GM23338 (cell line): ENCODE measurements at regions not wholly inside any gene's neighbourhood (a gene's known extent, or its start where the extent isn't known, plus 50 kb on each side); places are given as distances from the start of the nearest gene placed in this dataset.

Experiments
- ATAC-seq: fragments of 200-7000 bp; cut with Tn5 transposase; 3 replicates; pipeline ENCODE4 v1.9.1; 2020
- DNase-seq: peaks from one replicate; pipeline ENCODE4 v3.0.0-alpha.2; 2015; ENCODE audit warnings: low spot score
- H2AFZ ChIP-seq: fragments of 200-600 bp; sonication (generic); 2 replicates; pipeline ENCODE4 v1.8.0; 2016; ENCODE audit warnings: antibody characterized with exemption, mild to moderate bottlenecking, moderate library complexity
- H3F3A ChIP-seq: fragments of 200-600 bp; sonication (generic); replicated peaks from 2 replicates; pipeline ENCODE4 v1.8.0; 2017; ENCODE audit warnings: antibody characterized with exemption, mixed run types, low read depth
- H3K27ac ChIP-seq: fragments of 200-600 bp; sonication (generic); 2 replicates; pipeline ENCODE4 v1.6.1; 2016; ENCODE audit warnings: low read depth
- H3K27me3 ChIP-seq: fragments of 200-600 bp; sonication (generic); 2 replicates; pipeline ENCODE4 v1.8.0; 2016; ENCODE audit warnings: mild to moderate bottlenecking, mixed run types, moderate library complexity; ENCODE audit not compliant: insufficient read depth
- H3K36me3 ChIP-seq: fragments of 200-600 bp; sonication (generic); 2 replicates; pipeline ENCODE4 v1.8.0; 2016; ENCODE audit warnings: mild to moderate bottlenecking; ENCODE audit not compliant: insufficient read depth
- H3K4me1 ChIP-seq: fragments of 200-600 bp; sonication (generic); 2 replicates; pipeline ENCODE4 v1.8.0; 2016; ENCODE audit warnings: mild to moderate bottlenecking, moderate library complexity; ENCODE audit not compliant: insufficient read depth
- H3K4me2 ChIP-seq: fragments of 200-600 bp; sonication (generic); 2 replicates; pipeline ENCODE4 v1.7.1; 2017; ENCODE audit warnings: mixed run types
- H3K4me3 ChIP-seq: fragments of 200-600 bp; sonication (generic); 2 replicates; pipeline ENCODE4 v1.6.1; 2016; ENCODE audit warnings: mixed run types
- H3K79me2 ChIP-seq: fragments of 200-600 bp; sonication (generic); replicated peaks from 2 replicates; pipeline ENCODE4 v1.8.0; 2017; ENCODE audit warnings: mild to moderate bottlenecking; ENCODE audit not compliant: insufficient read depth
- H3K9me2 ChIP-seq: fragments of 200-600 bp; sonication (generic); 2 replicates; pipeline ENCODE4 v1.8.0; 2017; ENCODE audit not compliant: insufficient read depth
- H4K20me1 ChIP-seq: fragments of 200-600 bp; sonication (generic); replicated peaks from 2 replicates; pipeline ENCODE4 v1.8.0; 2017; ENCODE audit warnings: mild to moderate bottlenecking; ENCODE audit not compliant: insufficient read depth
- H3K27ac Mint-ChIP-seq: 2 replicates; pipeline ENCODE4 v1.8.0; 2020; ENCODE audit warnings: inconsistent platforms, mild to moderate bottlenecking, moderate library complexity, mixed read lengths
- H3K27me3 Mint-ChIP-seq: 3 replicates; pipeline ENCODE4 v1.8.0; 2022; ENCODE audit warnings: low read depth, mild to moderate bottlenecking, moderate library complexity, mixed read lengths, inconsistent platforms; ENCODE audit not compliant: insufficient read depth, poor library complexity
- H3K36me3 Mint-ChIP-seq: 3 replicates; pipeline ENCODE4 v1.8.0; 2021; ENCODE audit warnings: low read depth, mild to moderate bottlenecking, inconsistent platforms, moderate library complexity, mixed read lengths
- H3K4me1 Mint-ChIP-seq: 3 replicates; pipeline ENCODE4 v1.8.0; 2020; ENCODE audit warnings: mild to moderate bottlenecking, inconsistent platforms, mixed read lengths
- H3K4me3 Mint-ChIP-seq: 3 replicates; pipeline ENCODE4 v1.8.0; 2021; ENCODE audit warnings: moderate library complexity, mild to moderate bottlenecking, inconsistent platforms, mixed read lengths
- H3K9me3 Mint-ChIP-seq: 3 replicates; pipeline ENCODE4 v1.8.0; 2020; ENCODE audit warnings: moderate library complexity, mild to moderate bottlenecking, inconsistent platforms, mixed read lengths
- CREB1 ChIP-seq: fragments of 250-450 bp; sonication (Bioruptor Pico); IDR thresholded peaks from 2 replicates; pipeline ENCODE4 v1.5.0; 2020; ENCODE audit warnings: low read depth, mild to moderate bottlenecking, moderate library complexity
- EZH2 ChIP-seq: fragments of 200-600 bp; sonication (generic); IDR thresholded peaks from one replicate; pipeline ENCODE4 v1.8.0; 2017; ENCODE audit warnings: antibody characterized with exemption, mild to moderate bottlenecking, low read depth; ENCODE audit not compliant: unreplicated experiment
- JUNB ChIP-seq: IDR thresholded peaks from one replicate; pipeline ENCODE4 v1.6.1; 2016; ENCODE audit warnings: antibody characterized with exemption; ENCODE audit not compliant: unreplicated experiment
- NANOG ChIP-seq: IDR thresholded peaks from 2 replicates; pipeline ENCODE4 v1.6.1; 2016; ENCODE audit warnings: antibody characterized with exemption, borderline replicate concordance
- POLR2AphosphoS5 ChIP-seq: IDR thresholded peaks from 2 replicates; pipeline ENCODE4 v1.6.1; 2016; ENCODE audit warnings: antibody characterized with exemption, low read depth
- ZNF114 ChIP-seq: fragments of 250-450 bp; sonication (Bioruptor Pico); IDR thresholded peaks from 2 replicates; pipeline ENCODE4 v1.5.0; 2020; ENCODE audit warnings: mild to moderate bottlenecking, moderate library complexity
- ZNF331 ChIP-seq: fragments of 250-450 bp; sonication (Bioruptor Pico); IDR thresholded peaks from 2 replicates; pipeline ENCODE4 v1.5.0; 2020; ENCODE audit warnings: low read depth, mild to moderate bottlenecking, moderate library complexity
- TF ChIP-seq, protein P1 (sequence below), 2 experiments: fragments of 200-600 bp in 1 of 2; sonication (generic) in 1 of 2; conservative IDR thresholded peaks; 2 replicates each; pipeline versions ENCODE4 v1.5.1 to v1.6.1; 2016 to 2017; ENCODE audit warnings: antibody characterized with exemption in 2 of 2, low read depth in 2 of 2, mild to moderate bottlenecking in 2 of 2, moderate library complexity in 1 of 2
- TF ChIP-seq, protein P2 (sequence below): IDR thresholded peaks from 2 replicates; pipeline ENCODE4 v1.6.1; 2016; ENCODE audit warnings: antibody characterized with exemption
- TF ChIP-seq, protein P3 (sequence below): IDR thresholded peaks from one replicate; pipeline ENCODE4 v1.6.1; 2018; ENCODE audit warnings: antibody characterized with exemption; ENCODE audit not compliant: unreplicated experiment

DNA sequence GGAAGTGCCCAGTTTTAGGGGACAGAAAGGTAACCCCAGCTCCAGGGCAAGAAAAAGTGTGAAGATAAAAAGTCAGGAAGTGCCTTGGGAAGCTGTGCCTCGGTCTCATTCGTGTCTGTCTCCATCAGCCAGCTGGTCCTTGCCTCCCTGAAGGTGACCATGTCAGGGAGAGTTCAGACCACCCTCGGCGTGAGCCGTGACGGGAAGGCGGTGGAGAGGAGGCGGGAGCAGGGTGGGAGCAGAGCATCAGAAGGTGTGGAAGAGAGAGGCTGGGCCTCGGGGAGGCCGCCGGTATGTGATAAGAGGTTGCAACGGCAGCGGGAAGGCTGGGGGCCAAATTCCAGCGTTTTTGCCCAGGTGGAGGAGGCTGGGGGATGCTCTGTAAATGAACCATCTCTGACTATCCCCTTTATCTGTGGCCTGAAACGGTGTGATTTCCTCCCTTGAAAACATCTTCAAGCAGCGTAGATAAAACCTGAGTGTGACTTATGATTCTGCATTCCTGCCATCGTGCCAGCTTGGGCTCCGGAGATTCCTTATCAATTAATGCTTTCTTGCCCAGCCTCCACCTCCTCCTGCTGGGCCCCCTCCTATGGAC lies 251.8 kb downstream of the IRF8 start:
- no peaks in the 10 kb centered on the region; the same call in 2 of the 3 replicates for H3K9me3 Mint-ChIP-seq
- Histone ChIP-seq H3K79me2 (no peaks in the 10 kb centered on the region), H2AFZ (peak overlapping the region; percentile 63; the same call in 1 of the 2 replicates), H3K4me3 (no peak overlapping the region), H3K9me2 (no peaks in the 10 kb centered on the region), H3K36me3 (no peaks in the 10 kb centered on the region), H3K27ac (no peak overlapping the region), H4K20me1 (no peaks in the 10 kb centered on the region), H3F3A (no peaks in the 10 kb centered on the region), H3K4me2 (no peak overlapping the region), H3K4me1 (no peaks in the 10 kb centered on the region), H3K27me3 (no peaks in the 10 kb centered on the region)
- H3K27ac Mint-ChIP-seq: no peak overlapping the region
- DNase-seq (no peak), ATAC-seq (no peak)
- no peak for TF ChIP-seq NANOG
- no peaks in the 10 kb centered on the region for H3K4me1 Mint-ChIP-seq
- peaks cover 6% of the 10 kb centered on the region for H3K27me3 Mint-ChIP-seq
- H3K4me3 Mint-ChIP-seq: no peak overlapping the region
- no peaks in the 10 kb centered on the region for H3K36me3 Mint-ChIP-seq

DNA sequence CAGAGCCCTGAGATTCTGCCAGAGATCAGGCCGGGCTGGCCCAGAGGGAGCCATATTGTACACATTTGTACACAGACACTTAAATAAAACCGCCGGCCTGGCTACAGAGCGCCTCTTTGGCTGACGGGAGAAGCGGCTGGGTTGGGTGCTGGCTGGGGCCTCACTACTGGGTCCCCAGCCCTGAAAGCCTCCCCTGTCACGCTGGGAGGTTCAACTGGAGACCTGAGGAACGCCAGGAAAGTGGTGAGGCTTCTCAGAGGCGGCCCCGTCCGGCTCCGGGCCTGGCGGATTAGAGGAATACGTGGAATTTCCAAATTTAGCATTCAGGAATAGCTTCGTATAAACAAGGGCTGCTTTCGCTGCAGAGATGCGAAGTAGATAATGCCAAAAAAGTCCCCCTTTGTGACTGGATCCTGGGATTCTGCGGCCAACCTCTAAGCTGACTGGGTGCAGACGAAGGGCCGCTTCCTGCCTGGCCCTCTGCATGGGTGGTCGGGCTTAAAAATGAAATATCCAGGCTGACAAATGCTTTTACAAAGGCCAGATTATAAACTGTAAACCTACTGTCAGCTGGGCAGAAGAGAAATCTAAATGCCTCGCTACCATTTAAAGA lies 252.4 kb downstream of the IRF8 start:
- Mint-ChIP-seq H3K4me1 (no peaks in the 10 kb centered on the region), H3K27me3 (peaks cover 6% of the 10 kb centered on the region)
- no peaks in the 10 kb centered on the region for H3F3A ChIP-seq

DNA sequence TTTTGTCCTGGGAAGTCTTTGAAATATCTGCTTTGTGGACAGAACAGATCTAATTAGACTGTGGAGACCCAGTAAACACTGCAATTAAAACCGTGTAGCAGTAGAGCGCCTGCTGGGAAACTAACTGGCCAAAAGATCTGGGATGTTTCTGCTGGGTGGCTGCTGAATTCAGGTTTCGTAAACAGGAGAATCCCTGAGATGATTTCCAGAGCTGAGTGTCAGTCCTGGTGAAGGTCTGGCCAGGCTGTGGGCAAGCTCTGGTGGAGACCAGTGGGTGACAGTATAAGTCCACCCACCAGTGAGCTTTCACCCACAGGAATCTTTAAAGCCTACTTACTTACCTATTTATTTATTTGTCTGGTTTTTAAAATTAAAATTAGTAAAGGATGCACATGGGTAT lies 257.2 kb downstream of the IRF8 start:
- H3K27me3 ChIP-seq: no peaks in the 10 kb centered on the region
- H3K9me3 Mint-ChIP-seq: peaks cover 2% of the 10 kb centered on the region; the same call in 1 of the 3 replicates
- H3K27ac Mint-ChIP-seq: no peak overlapping the region
- H3K79me2 ChIP-seq: no peaks in the 10 kb centered on the region
- no peaks in the 10 kb centered on the region for H3F3A ChIP-seq
- H3K36me3 Mint-ChIP-seq: no peaks in the 10 kb centered on the region
- H3K4me1 Mint-ChIP-seq: no peaks in the 10 kb centered on the region
- H4K20me1 ChIP-seq: no peaks in the 10 kb centered on the region
- no peak for ATAC-seq
- H3K9me2 ChIP-seq: 0 out of 2 replicates have a peak, but pooled peaks cover 3% of the 10 kb centered on the region
- no peak overlapping the region for H3K4me2 ChIP-seq
- no peak overlapping the region for H3K4me3 ChIP-seq
- no peaks in the 10 kb centered on the region; the same call in 1 of the 2 replicates for H3K36me3 ChIP-seq
- H3K4me1 ChIP-seq: no peaks in the 10 kb centered on the region
- DNase-seq: no peak
- H3K4me3 Mint-ChIP-seq: no peak overlapping the region
- no peak overlapping the region for H3K27ac ChIP-seq
- peaks cover 7% of the 10 kb centered on the region for H3K27me3 Mint-ChIP-seq
- H2AFZ ChIP-seq: no peak overlapping the region
- TF ChIP-seq, protein P1, sequence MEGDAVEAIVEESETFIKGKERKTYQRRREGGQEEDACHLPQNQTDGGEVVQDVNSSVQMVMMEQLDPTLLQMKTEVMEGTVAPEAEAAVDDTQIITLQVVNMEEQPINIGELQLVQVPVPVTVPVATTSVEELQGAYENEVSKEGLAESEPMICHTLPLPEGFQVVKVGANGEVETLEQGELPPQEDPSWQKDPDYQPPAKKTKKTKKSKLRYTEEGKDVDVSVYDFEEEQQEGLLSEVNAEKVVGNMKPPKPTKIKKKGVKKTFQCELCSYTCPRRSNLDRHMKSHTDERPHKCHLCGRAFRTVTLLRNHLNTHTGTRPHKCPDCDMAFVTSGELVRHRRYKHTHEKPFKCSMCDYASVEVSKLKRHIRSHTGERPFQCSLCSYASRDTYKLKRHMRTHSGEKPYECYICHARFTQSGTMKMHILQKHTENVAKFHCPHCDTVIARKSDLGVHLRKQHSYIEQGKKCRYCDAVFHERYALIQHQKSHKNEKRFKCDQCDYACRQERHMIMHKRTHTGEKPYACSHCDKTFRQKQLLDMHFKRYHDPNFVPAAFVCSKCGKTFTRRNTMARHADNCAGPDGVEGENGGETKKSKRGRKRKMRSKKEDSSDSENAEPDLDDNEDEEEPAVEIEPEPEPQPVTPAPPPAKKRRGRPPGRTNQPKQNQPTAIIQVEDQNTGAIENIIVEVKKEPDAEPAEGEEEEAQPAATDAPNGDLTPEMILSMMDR (conservative IDR thresholded peaks at IDR 0.05; ENCODE audit: low read depth in 2 of 2): no peak
- TF ChIP-seq EZH2: no peak
- no peak for TF ChIP-seq POLR2AphosphoS5
- TF ChIP-seq, protein P2, sequence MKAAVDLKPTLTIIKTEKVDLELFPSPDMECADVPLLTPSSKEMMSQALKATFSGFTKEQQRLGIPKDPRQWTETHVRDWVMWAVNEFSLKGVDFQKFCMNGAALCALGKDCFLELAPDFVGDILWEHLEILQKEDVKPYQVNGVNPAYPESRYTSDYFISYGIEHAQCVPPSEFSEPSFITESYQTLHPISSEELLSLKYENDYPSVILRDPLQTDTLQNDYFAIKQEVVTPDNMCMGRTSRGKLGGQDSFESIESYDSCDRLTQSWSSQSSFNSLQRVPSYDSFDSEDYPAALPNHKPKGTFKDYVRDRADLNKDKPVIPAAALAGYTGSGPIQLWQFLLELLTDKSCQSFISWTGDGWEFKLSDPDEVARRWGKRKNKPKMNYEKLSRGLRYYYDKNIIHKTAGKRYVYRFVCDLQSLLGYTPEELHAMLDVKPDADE: no peak
- no peak for TF ChIP-seq ZNF114
- no peak for TF ChIP-seq JUNB
- no peak for TF ChIP-seq CREB1 (CRISPR knock-in tag)
- TF ChIP-seq, protein P3, sequence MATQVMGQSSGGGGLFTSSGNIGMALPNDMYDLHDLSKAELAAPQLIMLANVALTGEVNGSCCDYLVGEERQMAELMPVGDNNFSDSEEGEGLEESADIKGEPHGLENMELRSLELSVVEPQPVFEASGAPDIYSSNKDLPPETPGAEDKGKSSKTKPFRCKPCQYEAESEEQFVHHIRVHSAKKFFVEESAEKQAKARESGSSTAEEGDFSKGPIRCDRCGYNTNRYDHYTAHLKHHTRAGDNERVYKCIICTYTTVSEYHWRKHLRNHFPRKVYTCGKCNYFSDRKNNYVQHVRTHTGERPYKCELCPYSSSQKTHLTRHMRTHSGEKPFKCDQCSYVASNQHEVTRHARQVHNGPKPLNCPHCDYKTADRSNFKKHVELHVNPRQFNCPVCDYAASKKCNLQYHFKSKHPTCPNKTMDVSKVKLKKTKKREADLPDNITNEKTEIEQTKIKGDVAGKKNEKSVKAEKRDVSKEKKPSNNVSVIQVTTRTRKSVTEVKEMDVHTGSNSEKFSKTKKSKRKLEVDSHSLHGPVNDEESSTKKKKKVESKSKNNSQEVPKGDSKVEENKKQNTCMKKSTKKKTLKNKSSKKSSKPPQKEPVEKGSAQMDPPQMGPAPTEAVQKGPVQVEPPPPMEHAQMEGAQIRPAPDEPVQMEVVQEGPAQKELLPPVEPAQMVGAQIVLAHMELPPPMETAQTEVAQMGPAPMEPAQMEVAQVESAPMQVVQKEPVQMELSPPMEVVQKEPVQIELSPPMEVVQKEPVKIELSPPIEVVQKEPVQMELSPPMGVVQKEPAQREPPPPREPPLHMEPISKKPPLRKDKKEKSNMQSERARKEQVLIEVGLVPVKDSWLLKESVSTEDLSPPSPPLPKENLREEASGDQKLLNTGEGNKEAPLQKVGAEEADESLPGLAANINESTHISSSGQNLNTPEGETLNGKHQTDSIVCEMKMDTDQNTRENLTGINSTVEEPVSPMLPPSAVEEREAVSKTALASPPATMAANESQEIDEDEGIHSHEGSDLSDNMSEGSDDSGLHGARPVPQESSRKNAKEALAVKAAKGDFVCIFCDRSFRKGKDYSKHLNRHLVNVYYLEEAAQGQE: no peak

More for the DNA sequence above, 252.4 kb downstream of the IRF8 start:
- Histone ChIP-seq H3K36me3 (no peaks in the 10 kb centered on the region), H4K20me1 (no peaks in the 10 kb centered on the region), H3K27ac (no peak overlapping the region), H3K4me3 (no peak overlapping the region), H2AFZ (peak overlapping the region; percentile 63), H3K79me2 (no peaks in the 10 kb centered on the region), H3K4me2 (no peak overlapping the region), H3K4me1 (no peaks in the 10 kb centered on the region), H3K27me3 (no peaks in the 10 kb centered on the region), H3K9me2 (no peaks in the 10 kb centered on the region)
- no peaks in the 10 kb centered on the region; the same call in 2 of the 3 replicates for H3K9me3 Mint-ChIP-seq
- ATAC-seq (no peak), DNase-seq (no peak)
- H3K27ac Mint-ChIP-seq: no peak overlapping the region
- no peaks in the 10 kb centered on the region for H3K36me3 Mint-ChIP-seq
- no peak for TF ChIP-seq NANOG
- TF ChIP-seq, protein P2: no peak
- no peak for TF ChIP-seq POLR2AphosphoS5
- no peak for TF ChIP-seq EZH2
- no peak for TF ChIP-seq ZNF331 (CRISPR knock-in tag)
- no peak for TF ChIP-seq CREB1 (CRISPR knock-in tag)
- no peak overlapping the region for H3K4me3 Mint-ChIP-seq
